Osteocyte (in vitro differentiated cells): ENCODE measurements at regions not wholly inside any gene's neighbourhood (a gene's known extent, or its start where the extent isn't known, plus 50 kb on each side); places are given as distances from the start of the nearest gene placed in this dataset.

ENCODE experiments used
- DNase-seq: peaks from one replicate; pipeline ENCODE4 v3.0.0; 2021; ENCODE audit warnings: mixed read lengths; ENCODE audit not compliant: unreplicated experiment; ENCODE audit errors: extremely low spot score
- H3K27ac Mint-ChIP-seq: one replicate; pipeline ENCODE4 v1.8.0; 2021; ENCODE audit warnings: mild to moderate bottlenecking, mixed read lengths; ENCODE audit not compliant: unreplicated experiment
- H3K27me3 Mint-ChIP-seq: one replicate; pipeline ENCODE4 v1.8.0; 2021; ENCODE audit warnings: mixed read lengths; ENCODE audit not compliant: unreplicated experiment
- H3K36me3 Mint-ChIP-seq: one replicate; pipeline ENCODE4 v1.8.0; 2021; ENCODE audit warnings: mixed read lengths; ENCODE audit not compliant: unreplicated experiment
- H3K4me1 Mint-ChIP-seq: one replicate; pipeline ENCODE4 v1.8.0; 2021; ENCODE audit warnings: mixed read lengths; ENCODE audit not compliant: unreplicated experiment
- H3K4me3 Mint-ChIP-seq: one replicate; pipeline ENCODE4 v1.8.0; 2021; ENCODE audit warnings: mild to moderate bottlenecking, moderate library complexity, mixed read lengths; ENCODE audit not compliant: unreplicated experiment
- H3K9me3 Mint-ChIP-seq: one replicate; pipeline ENCODE4 v1.8.0; 2021; ENCODE audit warnings: mixed read lengths; ENCODE audit not compliant: unreplicated experiment
- TF ChIP-seq, protein P1 (sequence below): fragments of 200-600 bp; sonication (generic); IDR thresholded peaks from 2 replicates; pipeline ENCODE4 v1.5.0; 2021; ENCODE audit warnings: antibody characterized with exemption, mild to moderate bottlenecking, moderate library complexity

DNA sequence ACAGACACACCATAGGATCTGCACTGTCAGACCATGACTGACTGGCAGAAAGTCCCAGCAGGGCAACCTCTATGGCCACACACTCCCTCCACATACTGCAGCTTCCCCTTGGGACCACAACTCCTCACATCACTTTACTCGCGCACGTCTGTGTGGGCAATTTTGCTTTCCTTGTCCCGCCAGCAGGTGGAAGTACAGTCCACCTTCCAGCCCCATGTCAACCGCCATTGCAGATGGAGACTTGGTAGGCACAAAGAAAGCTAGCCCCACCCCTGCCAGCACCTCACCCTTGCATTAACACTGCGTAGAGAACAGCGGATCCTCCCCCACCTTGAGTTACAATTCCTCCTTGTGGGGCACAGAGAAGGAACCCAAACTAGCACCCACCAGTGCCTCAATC lies 74.4 kb upstream of the NAP1L2 start:
- no peaks in the 10 kb centered on the region for H3K27me3 Mint-ChIP-seq
- peaks cover 29% of the 10 kb centered on the region for H3K9me3 Mint-ChIP-seq
- no peaks in the 10 kb centered on the region for H3K36me3 Mint-ChIP-seq
- no peaks in the 10 kb centered on the region for H3K4me1 Mint-ChIP-seq
- H3K27ac Mint-ChIP-seq = no peak overlapping the region
- DNase-seq = no peak
- H3K4me3 Mint-ChIP-seq = no peak overlapping the region
- TF ChIP-seq, protein P1, sequence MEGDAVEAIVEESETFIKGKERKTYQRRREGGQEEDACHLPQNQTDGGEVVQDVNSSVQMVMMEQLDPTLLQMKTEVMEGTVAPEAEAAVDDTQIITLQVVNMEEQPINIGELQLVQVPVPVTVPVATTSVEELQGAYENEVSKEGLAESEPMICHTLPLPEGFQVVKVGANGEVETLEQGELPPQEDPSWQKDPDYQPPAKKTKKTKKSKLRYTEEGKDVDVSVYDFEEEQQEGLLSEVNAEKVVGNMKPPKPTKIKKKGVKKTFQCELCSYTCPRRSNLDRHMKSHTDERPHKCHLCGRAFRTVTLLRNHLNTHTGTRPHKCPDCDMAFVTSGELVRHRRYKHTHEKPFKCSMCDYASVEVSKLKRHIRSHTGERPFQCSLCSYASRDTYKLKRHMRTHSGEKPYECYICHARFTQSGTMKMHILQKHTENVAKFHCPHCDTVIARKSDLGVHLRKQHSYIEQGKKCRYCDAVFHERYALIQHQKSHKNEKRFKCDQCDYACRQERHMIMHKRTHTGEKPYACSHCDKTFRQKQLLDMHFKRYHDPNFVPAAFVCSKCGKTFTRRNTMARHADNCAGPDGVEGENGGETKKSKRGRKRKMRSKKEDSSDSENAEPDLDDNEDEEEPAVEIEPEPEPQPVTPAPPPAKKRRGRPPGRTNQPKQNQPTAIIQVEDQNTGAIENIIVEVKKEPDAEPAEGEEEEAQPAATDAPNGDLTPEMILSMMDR = no peak

DNA sequence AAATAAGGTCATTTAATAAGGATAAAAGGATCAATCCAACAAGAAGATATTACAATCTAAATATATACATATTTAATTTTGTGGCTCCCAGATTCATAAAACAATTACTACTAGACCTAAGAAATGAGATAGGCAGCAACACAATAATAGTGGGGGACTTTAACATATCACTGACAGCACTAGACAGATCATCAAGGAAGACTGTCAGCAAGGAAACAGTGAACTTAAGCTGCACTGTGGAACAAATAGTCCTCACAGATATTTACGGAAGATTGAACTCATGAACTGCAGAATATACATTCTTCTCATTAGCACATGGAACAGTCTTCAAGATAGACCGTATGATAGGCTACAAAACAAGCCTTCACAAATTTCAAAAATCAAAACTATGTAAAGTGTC lies 56.1 kb upstream of the NAP1L2 start:
- H3K4me3 Mint-ChIP-seq = no peak overlapping the region
- no peaks in the 10 kb centered on the region for H3K27me3 Mint-ChIP-seq

DNA sequence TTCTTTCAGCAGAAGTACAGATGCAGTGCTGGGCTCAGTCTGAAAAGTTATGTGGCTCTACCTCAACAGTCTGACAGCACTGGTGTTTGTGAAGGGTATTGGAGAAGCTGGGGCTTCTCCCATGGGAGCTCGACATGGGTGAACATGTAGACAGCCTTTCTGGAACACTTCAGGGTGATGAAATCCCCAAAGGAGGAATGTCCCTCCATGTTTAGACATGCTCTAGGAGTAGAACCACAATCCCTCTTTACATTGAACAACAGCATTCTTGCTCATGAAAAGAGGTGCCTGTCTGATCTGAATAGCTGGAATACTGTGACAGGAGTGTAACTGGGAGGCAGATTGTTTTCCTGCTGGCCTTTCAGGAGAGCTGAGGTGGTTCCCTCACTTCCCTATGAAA lies 53.8 kb upstream of the NAP1L2 start:
- no peak overlapping the region for H3K4me3 Mint-ChIP-seq
- peaks cover 16% of the 10 kb centered on the region for H3K9me3 Mint-ChIP-seq
- DNase-seq = no peak
- no peaks in the 10 kb centered on the region for H3K27me3 Mint-ChIP-seq
- H3K27ac Mint-ChIP-seq = no peak overlapping the region
- no peaks in the 10 kb centered on the region for H3K4me1 Mint-ChIP-seq
- TF ChIP-seq, protein P1 = no peak
- H3K36me3 Mint-ChIP-seq = no peaks in the 10 kb centered on the region

More for the DNA sequence above, 56.1 kb upstream of the NAP1L2 start:
- H3K27ac Mint-ChIP-seq = no peak overlapping the region
- peaks cover 20% of the 10 kb centered on the region for H3K9me3 Mint-ChIP-seq
- H3K36me3 Mint-ChIP-seq = no peaks in the 10 kb centered on the region
- no peak for DNase-seq
- TF ChIP-seq, protein P1 = no peak
- no peaks in the 10 kb centered on the region for H3K4me1 Mint-ChIP-seq

DNA sequence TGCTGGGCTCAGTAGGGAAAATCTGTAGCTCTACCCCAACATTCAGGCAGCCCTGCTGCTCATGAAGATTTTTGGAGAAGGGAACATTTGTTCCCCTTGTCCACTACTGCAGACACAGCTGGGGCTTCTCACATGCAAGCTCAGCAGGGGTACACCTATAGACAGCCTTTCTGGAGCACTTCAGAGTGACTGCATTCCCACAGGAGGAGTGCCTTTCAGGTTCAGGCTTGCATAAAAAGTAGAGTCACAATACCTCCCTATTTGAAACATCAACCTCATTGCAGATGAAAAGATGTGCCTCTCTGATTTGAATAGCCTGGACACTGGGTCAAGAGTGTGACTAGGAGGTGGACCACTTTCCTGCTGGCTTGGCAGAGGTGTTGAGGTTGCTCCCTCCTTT lies 53.3 kb upstream of the NAP1L2 start:
- no peak overlapping the region for H3K4me3 Mint-ChIP-seq
- H3K9me3 Mint-ChIP-seq = peaks cover 16% of the 10 kb centered on the region
- H3K27ac Mint-ChIP-seq = no peak overlapping the region
- DNase-seq = no peak
- no peaks in the 10 kb centered on the region for H3K4me1 Mint-ChIP-seq
- no peaks in the 10 kb centered on the region for H3K27me3 Mint-ChIP-seq
- H3K36me3 Mint-ChIP-seq = no peaks in the 10 kb centered on the region
- TF ChIP-seq, protein P1 = no peak

DNA sequence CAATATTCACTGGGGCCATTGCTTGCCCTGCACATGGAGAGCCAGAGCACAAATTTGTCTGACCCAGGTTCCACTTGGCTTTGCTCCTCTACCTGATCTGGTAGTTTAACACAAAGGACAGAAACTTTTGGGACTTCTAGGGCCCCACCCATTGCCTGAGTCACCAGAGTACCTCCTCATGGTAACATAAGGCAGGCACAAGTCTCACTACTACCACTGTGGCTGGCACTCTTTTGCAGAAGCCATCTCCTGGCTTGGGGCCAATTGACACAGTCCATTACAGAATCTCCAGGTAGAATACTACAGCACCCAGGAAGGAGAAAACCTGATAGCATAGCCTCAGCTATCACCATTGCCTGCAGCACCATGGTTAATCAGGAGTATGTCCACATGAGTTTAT lies 52.6 kb upstream of the NAP1L2 start:
- H3K27ac Mint-ChIP-seq = no peak overlapping the region
- no peaks in the 10 kb centered on the region for H3K4me1 Mint-ChIP-seq
- peaks cover 9% of the 10 kb centered on the region for H3K9me3 Mint-ChIP-seq
- H3K36me3 Mint-ChIP-seq = no peaks in the 10 kb centered on the region
- H3K27me3 Mint-ChIP-seq = no peaks in the 10 kb centered on the region
- TF ChIP-seq, protein P1 = no peak
- no peak for DNase-seq
- no peak overlapping the region for H3K4me3 Mint-ChIP-seq
